ENCODE measurements at regions not wholly inside any gene's neighbourhood (a gene's known extent, or its start where the extent isn't known, plus 50 kb on each side); places are given as distances from the start of the nearest gene placed in this dataset.

GRCh38 chr2:107024269-107024668, 138.3 kb upstream of the ST6GAL2 start:
- H3K27me3 ChIP-seq (ENCODE audit: control insufficient read depth, insufficient read depth, low read length): no peaks in the 10 kb centered on the region
- no peaks in the 10 kb centered on the region for H3K36me3 ChIP-seq (replicated peaks; ENCODE audit: control insufficient read depth, insufficient read depth, low read length)
- H3K4me3 ChIP-seq (ENCODE audit: insufficient read depth, low read depth, low read length): no peak overlapping the region
- no peak for DNase-seq

GRCh38 chr2:107025291-107025857, 139.4 kb upstream of the ST6GAL2 start:
- no peaks in the 10 kb centered on the region for H3K27me3 ChIP-seq (ENCODE audit: control insufficient read depth, insufficient read depth, low read length)
- H3K36me3 ChIP-seq (replicated peaks; ENCODE audit: control insufficient read depth, insufficient read depth, low read length): no peaks in the 10 kb centered on the region
- no peak for DNase-seq
- H3K4me3 ChIP-seq (ENCODE audit: insufficient read depth, low read depth, low read length): no peak overlapping the region

- DNase-seq: no peak
- Histone ChIP-seq H3K36me3 (replicated peaks; ENCODE audit: control insufficient read depth, insufficient read depth, low read length) (no peaks in the 10 kb centered on the region), H3K27me3 (ENCODE audit: control insufficient read depth, insufficient read depth, low read length) (no peaks in the 10 kb centered on the region), H3K4me3 (ENCODE audit: insufficient read depth, low read depth, low read length) (no peak overlapping the region)
Measured at GRCh38 chr2:107025869-107026380, 140.0 kb upstream of the ST6GAL2 start.

- Histone ChIP-seq H3K27me3 (ENCODE audit: control insufficient read depth, insufficient read depth, low read length) (no peaks in the 10 kb centered on the region), H3K36me3 (replicated peaks; ENCODE audit: control insufficient read depth, insufficient read depth, low read length) (no peaks in the 10 kb centered on the region), H3K4me3 (ENCODE audit: insufficient read depth, low read depth, low read length) (no peak overlapping the region)
- DNase-seq: no peak
Measured at GRCh38 chr2:107027205-107027604, 141.2 kb upstream of the ST6GAL2 start.

- H3K27me3 ChIP-seq (ENCODE audit: control insufficient read depth, insufficient read depth, low read length): no peaks in the 10 kb centered on the region
Measured at GRCh38 chr2:107027810-107028209, 141.8 kb upstream of the ST6GAL2 start.

GRCh38 chr2:107028661-107029060, 142.7 kb upstream of the ST6GAL2 start:
- H3K4me3 ChIP-seq (ENCODE audit: insufficient read depth, low read depth, low read length): no peak overlapping the region
- H3K36me3 ChIP-seq (replicated peaks; ENCODE audit: control insufficient read depth, insufficient read depth, low read length): no peaks in the 10 kb centered on the region
- DNase-seq: no peak
- no peaks in the 10 kb centered on the region for H3K27me3 ChIP-seq (ENCODE audit: control insufficient read depth, insufficient read depth, low read length)

More at GRCh38 chr2:107027810-107028209, 141.8 kb upstream of the ST6GAL2 start:
- no peaks in the 10 kb centered on the region for H3K36me3 ChIP-seq (replicated peaks; ENCODE audit: control insufficient read depth, insufficient read depth, low read length)
- DNase-seq: no peak
- no peak overlapping the region for H3K4me3 ChIP-seq (ENCODE audit: insufficient read depth, low read depth, low read length)

- no peak overlapping the region for H3K4me3 ChIP-seq (ENCODE audit: insufficient read depth, low read depth, low read length)
- no peak for DNase-seq
- no peaks in the 10 kb centered on the region for H3K36me3 ChIP-seq (replicated peaks; ENCODE audit: control insufficient read depth, insufficient read depth, low read length)
- no peaks in the 10 kb centered on the region for H3K27me3 ChIP-seq (ENCODE audit: control insufficient read depth, insufficient read depth, low read length)
Measured at GRCh38 chr2:107036293-107036692, 150.3 kb upstream of the ST6GAL2 start.

- Histone ChIP-seq H3K4me3 (ENCODE audit: insufficient read depth, low read depth, low read length) (no peak overlapping the region), H3K36me3 (replicated peaks; ENCODE audit: control insufficient read depth, insufficient read depth, low read length) (no peaks in the 10 kb centered on the region), H3K27me3 (ENCODE audit: control insufficient read depth, insufficient read depth, low read length) (no peaks in the 10 kb centered on the region)
- DNase-seq: peak; percentile 8
Measured at GRCh38 chr2:107062173-107062572, 176.2 kb upstream of the ST6GAL2 start.

GRCh38 chr2:107062599-107063220, 176.7 kb upstream of the ST6GAL2 start:
- Histone ChIP-seq H3K36me3 (replicated peaks; ENCODE audit: control insufficient read depth, insufficient read depth, low read length) (no peaks in the 10 kb centered on the region), H3K27me3 (ENCODE audit: control insufficient read depth, insufficient read depth, low read length) (no peaks in the 10 kb centered on the region), H3K4me3 (ENCODE audit: insufficient read depth, low read depth, low read length) (no peak overlapping the region)
- no peak for DNase-seq

GRCh38 chr2:107063228-107063627, 177.3 kb upstream of the ST6GAL2 start:
- H3K4me3 ChIP-seq (ENCODE audit: insufficient read depth, low read depth, low read length): no peak overlapping the region
- no peaks in the 10 kb centered on the region for H3K27me3 ChIP-seq (ENCODE audit: control insufficient read depth, insufficient read depth, low read length)
- H3K36me3 ChIP-seq (replicated peaks; ENCODE audit: control insufficient read depth, insufficient read depth, low read length): no peaks in the 10 kb centered on the region
- no peak for DNase-seq

GRCh38 chr2:107064750-107065149, 178.8 kb upstream of the ST6GAL2 start:
- Histone ChIP-seq H3K36me3 (replicated peaks; ENCODE audit: control insufficient read depth, insufficient read depth, low read length) (no peaks in the 10 kb centered on the region), H3K27me3 (ENCODE audit: control insufficient read depth, insufficient read depth, low read length) (no peaks in the 10 kb centered on the region), H3K4me3 (ENCODE audit: insufficient read depth, low read depth, low read length) (no peak overlapping the region)
- DNase-seq: no peak

- H3K4me3 ChIP-seq (ENCODE audit: insufficient read depth, low read depth, low read length): no peak overlapping the region
- no peak for DNase-seq
- no peaks in the 10 kb centered on the region for H3K36me3 ChIP-seq (replicated peaks; ENCODE audit: control insufficient read depth, insufficient read depth, low read length)
- H3K27me3 ChIP-seq (ENCODE audit: control insufficient read depth, insufficient read depth, low read length): no peaks in the 10 kb centered on the region
Measured at GRCh38 chr2:107068069-107068916, 182.3 kb upstream of the ST6GAL2 start.

- no peak for DNase-seq
- Histone ChIP-seq H3K4me3 (ENCODE audit: insufficient read depth, low read depth, low read length) (no peak overlapping the region), H3K36me3 (replicated peaks; ENCODE audit: control insufficient read depth, insufficient read depth, low read length) (no peaks in the 10 kb centered on the region), H3K27me3 (ENCODE audit: control insufficient read depth, insufficient read depth, low read length) (no peaks in the 10 kb centered on the region)
Measured at GRCh38 chr2:107069890-107070289, 183.9 kb upstream of the ST6GAL2 start.

GRCh38 chr2:107072150-107072940, 186.4 kb upstream of the ST6GAL2 start:
- DNase-seq: no peak
- H3K36me3 ChIP-seq (replicated peaks; ENCODE audit: control insufficient read depth, insufficient read depth, low read length): no peaks in the 10 kb centered on the region
- H3K27me3 ChIP-seq (ENCODE audit: control insufficient read depth, insufficient read depth, low read length): no peaks in the 10 kb centered on the region
- no peak overlapping the region for H3K4me3 ChIP-seq (ENCODE audit: insufficient read depth, low read depth, low read length)
